ENCODE measurements at regions not wholly inside any gene's neighbourhood (a gene's known extent, or its start where the extent isn't known, plus 50 kb on each side); places are given as distances from the start of the nearest gene placed in this dataset.

DNA sequence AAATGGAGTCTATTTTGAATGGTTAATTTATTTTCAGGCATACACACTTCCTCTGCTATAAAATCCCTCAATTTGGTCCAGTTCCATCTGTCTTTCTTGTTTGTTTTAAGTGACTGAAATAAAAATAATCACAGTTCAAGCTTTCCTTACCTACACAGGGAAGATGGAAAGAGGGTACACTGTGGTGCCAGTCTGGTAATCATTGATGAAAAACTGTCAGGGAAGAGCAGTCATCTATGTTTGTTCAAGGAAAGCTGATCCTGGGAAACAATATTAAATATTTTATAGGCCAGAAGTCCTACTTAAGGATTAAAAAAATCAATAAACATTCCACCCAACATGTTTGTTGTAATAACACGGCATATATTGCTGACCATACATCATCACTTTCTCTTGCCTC is 115.2 kb upstream of the KCNMB2 start:
- TF ChIP-seq EZH2 (IDR thresholded peaks at IDR 0.05; ENCODE audit: low read depth, low read length, severe bottlenecking) (no peak), SP1 (IDR thresholded peaks at IDR 0.05; ENCODE audit: low read depth, low read length) (no peak), CEBPB (IDR thresholded peaks at IDR 0.05; ENCODE audit: low read depth, low read length) (no peak), RFX5 (IDR thresholded peaks at IDR 0.05; ENCODE audit: borderline replicate concordance, low read depth, low read length) (no peak), NRF1 (IDR thresholded peaks at IDR 0.05; ENCODE audit: low read depth, low read length) (no peak), SIN3A (conservative IDR thresholded peaks at IDR 0.05 in 1 of 2, IDR thresholded peaks at IDR 0.05 in 1 of 2; ENCODE audit: low read depth in 1 of 2, low read length in 2 of 2) (no peak), BRCA1 (IDR thresholded peaks at IDR 0.05; ENCODE audit: low read depth, low read length) (no peak), KDM1A (IDR thresholded peaks at IDR 0.05; ENCODE audit: borderline replicate concordance, low read length) (no peak), POLR2AphosphoS5 (IDR thresholded peaks at IDR 0.05; ENCODE audit: low read depth, low read length) (no peak), JUND (IDR thresholded peaks at IDR 0.05; ENCODE audit: low read length) (no peak)
- TF ChIP-seq, protein P1, sequence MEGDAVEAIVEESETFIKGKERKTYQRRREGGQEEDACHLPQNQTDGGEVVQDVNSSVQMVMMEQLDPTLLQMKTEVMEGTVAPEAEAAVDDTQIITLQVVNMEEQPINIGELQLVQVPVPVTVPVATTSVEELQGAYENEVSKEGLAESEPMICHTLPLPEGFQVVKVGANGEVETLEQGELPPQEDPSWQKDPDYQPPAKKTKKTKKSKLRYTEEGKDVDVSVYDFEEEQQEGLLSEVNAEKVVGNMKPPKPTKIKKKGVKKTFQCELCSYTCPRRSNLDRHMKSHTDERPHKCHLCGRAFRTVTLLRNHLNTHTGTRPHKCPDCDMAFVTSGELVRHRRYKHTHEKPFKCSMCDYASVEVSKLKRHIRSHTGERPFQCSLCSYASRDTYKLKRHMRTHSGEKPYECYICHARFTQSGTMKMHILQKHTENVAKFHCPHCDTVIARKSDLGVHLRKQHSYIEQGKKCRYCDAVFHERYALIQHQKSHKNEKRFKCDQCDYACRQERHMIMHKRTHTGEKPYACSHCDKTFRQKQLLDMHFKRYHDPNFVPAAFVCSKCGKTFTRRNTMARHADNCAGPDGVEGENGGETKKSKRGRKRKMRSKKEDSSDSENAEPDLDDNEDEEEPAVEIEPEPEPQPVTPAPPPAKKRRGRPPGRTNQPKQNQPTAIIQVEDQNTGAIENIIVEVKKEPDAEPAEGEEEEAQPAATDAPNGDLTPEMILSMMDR (IDR thresholded peaks at IDR 0.05; ENCODE audit: control extremely low read depth in 1 of 3, insufficient read depth in 1 of 3, low read depth in 1 of 3, low read length in 3 of 3) = no peak
- TF ChIP-seq, protein P2, sequence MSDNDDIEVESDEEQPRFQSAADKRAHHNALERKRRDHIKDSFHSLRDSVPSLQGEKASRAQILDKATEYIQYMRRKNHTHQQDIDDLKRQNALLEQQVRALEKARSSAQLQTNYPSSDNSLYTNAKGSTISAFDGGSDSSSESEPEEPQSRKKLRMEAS (IDR thresholded peaks at IDR 0.05) = no peak
